ENCODE measurements at regions not wholly inside any gene's neighbourhood (a gene's known extent, or its start where the extent isn't known, plus 50 kb on each side); places are given as distances from the start of the nearest gene placed in this dataset.
"Not testable (repeated sequence)": the region's sequence is repeated elsewhere in the genome, so short reads cannot be mapped to it uniquely, and the experiment has no call there.

GRCh38 chr14:76699939-76700590 is 61.2 kb upstream of the VASH1 start:
- no peaks in the 10 kb centered on the region for H3K4me1 Mint-ChIP-seq
- H3K27me3 Mint-ChIP-seq = no peaks in the 10 kb centered on the region
- H3K9me3 Mint-ChIP-seq = no peaks in the 10 kb centered on the region
- ChIA-PET CTCF (interaction anchor here (0.6 kb wide), 1 partner anchor 110 kb away, joined by 4 read pairs; no protein-coding TSS in a partner anchor), POLR2A (no interaction called here)
- no peak overlapping the region for H3K27ac Mint-ChIP-seq
- H3K36me3 Mint-ChIP-seq (ENCODE audit: low read depth) = no peaks in the 10 kb centered on the region
- DNase-seq = no peak
- H3K4me3 Mint-ChIP-seq = no peak overlapping the region

- H3K27ac Mint-ChIP-seq = no peak overlapping the region
- no peaks in the 10 kb centered on the region for H3K9me3 Mint-ChIP-seq
- CTCF ChIA-PET = interaction anchor here (1.3 kb wide), 1 partner anchor 10 kb away, joined by 3 read pairs; no protein-coding TSS in a partner anchor
Observed at GRCh38 chr14:76701436-76701835, 59.8 kb upstream of the VASH1 start.

GRCh38 chr14:76701981-76702380 is 59.3 kb upstream of the VASH1 start:
- POLR2A ChIA-PET = no interaction called here
- peaks cover 1% of the 10 kb centered on the region for H3K27me3 Mint-ChIP-seq
- no peaks in the 10 kb centered on the region for H3K4me1 Mint-ChIP-seq
- CTCF ChIA-PET = interaction anchor here (1.3 kb wide), 1 partner anchor 9 kb away, joined by 3 read pairs; no protein-coding TSS in a partner anchor
- no peak overlapping the region for H3K4me3 Mint-ChIP-seq
- no peak for DNase-seq
- H3K36me3 Mint-ChIP-seq (ENCODE audit: low read depth) = no peaks in the 10 kb centered on the region
- no peak overlapping the region for H3K27ac Mint-ChIP-seq
- H3K9me3 Mint-ChIP-seq = no peaks in the 10 kb centered on the region

More at GRCh38 chr14:76701436-76701835, 59.8 kb upstream of the VASH1 start:
- peaks cover 1% of the 10 kb centered on the region for H3K27me3 Mint-ChIP-seq
- DNase-seq = no peak
- H3K4me1 Mint-ChIP-seq = no peaks in the 10 kb centered on the region
- H3K36me3 Mint-ChIP-seq (ENCODE audit: low read depth) = no peaks in the 10 kb centered on the region
- H3K4me3 Mint-ChIP-seq = no peak overlapping the region
- POLR2A ChIA-PET = no interaction called here

GRCh38 chr14:76705214-76705613 is 56.1 kb upstream of the VASH1 start:
- POLR2A ChIA-PET = no interaction called here
- CTCF ChIA-PET = no interaction called here

GRCh38 chr14:76706207-76706606 is 55.1 kb upstream of the VASH1 start:
- H3K4me3 Mint-ChIP-seq; H3K9me3 Mint-ChIP-seq; H3K36me3 Mint-ChIP-seq (ENCODE audit: low read depth); H3K4me1 Mint-ChIP-seq; H3K27ac Mint-ChIP-seq; H3K27me3 Mint-ChIP-seq; POLR2A ChIA-PET; DNase-seq: not testable (repeated sequence)
- CTCF ChIA-PET = interaction anchor here (1.1 to 1.3 kb wide), 3 partner anchors 9 to 146 kb away, joined by 3 to 5 read pairs (median 3); no protein-coding TSS in a partner anchor

More at GRCh38 chr14:76705214-76705613, 56.1 kb upstream of the VASH1 start:
- Mint-ChIP-seq H3K36me3 (ENCODE audit: low read depth) (no peaks in the 10 kb centered on the region), H3K4me3 (no peak overlapping the region), H3K27ac (no peak overlapping the region), H3K9me3 (no peaks in the 10 kb centered on the region), H3K27me3 (peaks cover 1% of the 10 kb centered on the region), H3K4me1 (no peaks in the 10 kb centered on the region)
- DNase-seq = no peak

- peaks cover 1% of the 10 kb centered on the region for H3K27me3 Mint-ChIP-seq
- H3K4me3 Mint-ChIP-seq = no peak overlapping the region
- H3K36me3 Mint-ChIP-seq (ENCODE audit: low read depth) = no peaks in the 10 kb centered on the region
- no peaks in the 10 kb centered on the region for H3K9me3 Mint-ChIP-seq
- DNase-seq = no peak
- ChIA-PET POLR2A (no interaction called here), CTCF (interaction anchor here (1.1 to 1.3 kb wide), 3 partner anchors 10 to 146 kb away, joined by 3 to 5 read pairs (median 3); no protein-coding TSS in a partner anchor)
- no peaks in the 10 kb centered on the region for H3K4me1 Mint-ChIP-seq
- no peak overlapping the region for H3K27ac Mint-ChIP-seq
Observed at GRCh38 chr14:76706811-76707210, 54.5 kb upstream of the VASH1 start.

GRCh38 chr14:76708028-76708427 is 53.2 kb upstream of the VASH1 start:
- Mint-ChIP-seq H3K9me3 (no peaks in the 10 kb centered on the region), H3K27me3 (peaks cover 1% of the 10 kb centered on the region), H3K4me3 (no peak overlapping the region), H3K4me1 (no peaks in the 10 kb centered on the region), H3K36me3 (ENCODE audit: low read depth) (no peaks in the 10 kb centered on the region), H3K27ac (no peak overlapping the region)
- CTCF ChIA-PET = no interaction called here
- POLR2A ChIA-PET = no interaction called here
- DNase-seq = no peak

GRCh38 chr14:76708771-76709170 is 52.5 kb upstream of the VASH1 start:
- DNase-seq = no peak
- H3K9me3 Mint-ChIP-seq = no peaks in the 10 kb centered on the region
- H3K4me3 Mint-ChIP-seq = no peak overlapping the region
- no peaks in the 10 kb centered on the region for H3K4me1 Mint-ChIP-seq
- POLR2A ChIA-PET = no interaction called here
- H3K36me3 Mint-ChIP-seq (ENCODE audit: low read depth) = no peaks in the 10 kb centered on the region
- no peak overlapping the region for H3K27ac Mint-ChIP-seq
- CTCF ChIA-PET = interaction anchor here (0.7 to 0.9 kb wide), 2 partner anchors 101 to 362 kb away, joined by 3 read pairs; no protein-coding TSS in a partner anchor
- peaks cover 3% of the 10 kb centered on the region for H3K27me3 Mint-ChIP-seq

GRCh38 chr14:76710056-76711010 is 50.9 kb upstream of the VASH1 start:
- H3K4me1 Mint-ChIP-seq = no peaks in the 10 kb centered on the region

More at GRCh38 chr14:76710056-76711010, 50.9 kb upstream of the VASH1 start:
- ChIA-PET CTCF (interaction anchor here (0.6 to 2.4 kb wide), 9 partner anchors 8 to 820 kb away, joined by 3 to 14 read pairs (median 4); no protein-coding TSS in a partner anchor), POLR2A (no interaction called here)
- no peak overlapping the region for H3K4me3 Mint-ChIP-seq
- no peaks in the 10 kb centered on the region for H3K36me3 Mint-ChIP-seq (ENCODE audit: low read depth)
- H3K9me3 Mint-ChIP-seq = no peaks in the 10 kb centered on the region
- H3K27ac Mint-ChIP-seq = no peak overlapping the region
- peaks cover 5% of the 10 kb centered on the region for H3K27me3 Mint-ChIP-seq
- peak; percentile 54 for DNase-seq

Data from activated CD4-positive, alpha-beta T cell treated with anti-CD3 and anti-CD28 coated beads, Interleukin-2, amount 10 ng/mL, durations not matched to agents 7 days and 5 days (primary cell).